Right forelimb (tissue), 1 donor: ENCODE measurements at regions not wholly inside any gene's neighbourhood (a gene's known extent, or its start where the extent isn't known, plus 50 kb on each side); places are given as distances from the start of the nearest gene placed in this dataset.
"Not testable (repeated sequence)": the region's sequence is repeated elsewhere in the genome, so short reads cannot be mapped to it uniquely, and the experiment has no call there.

ENCODE experiments used
- DNase-seq: peaks from one replicate; pipeline ENCODE4 v3.0.0-alpha.2; 2018

DNA sequence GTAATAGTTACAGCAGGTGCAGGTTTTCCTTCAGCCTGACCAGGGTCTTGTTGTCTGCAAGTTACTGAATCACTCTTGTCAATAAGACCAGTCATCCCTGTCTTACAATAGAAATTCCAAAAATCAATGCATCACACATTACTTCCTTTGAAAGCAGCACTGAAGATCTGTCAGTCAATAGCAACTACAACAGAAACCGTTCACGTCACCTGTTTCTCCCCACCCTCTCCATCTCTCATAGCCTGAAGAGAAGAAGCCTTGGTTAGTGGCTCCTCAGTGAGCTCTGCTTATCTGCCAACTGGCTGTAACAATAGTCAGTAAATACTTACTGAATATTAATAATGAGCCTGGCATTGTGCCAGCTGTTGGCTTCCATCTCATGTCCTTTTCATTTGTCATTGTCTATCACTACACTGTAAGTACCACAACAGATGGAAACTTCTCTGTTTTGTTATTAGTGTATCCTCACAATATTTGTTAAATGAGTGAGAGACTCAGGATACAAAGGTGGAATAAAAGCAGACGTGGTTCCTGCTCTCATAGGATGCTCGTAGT, 195.2 kb downstream of the S1PR1 start:
- DNase-seq, result no peak

DNA sequence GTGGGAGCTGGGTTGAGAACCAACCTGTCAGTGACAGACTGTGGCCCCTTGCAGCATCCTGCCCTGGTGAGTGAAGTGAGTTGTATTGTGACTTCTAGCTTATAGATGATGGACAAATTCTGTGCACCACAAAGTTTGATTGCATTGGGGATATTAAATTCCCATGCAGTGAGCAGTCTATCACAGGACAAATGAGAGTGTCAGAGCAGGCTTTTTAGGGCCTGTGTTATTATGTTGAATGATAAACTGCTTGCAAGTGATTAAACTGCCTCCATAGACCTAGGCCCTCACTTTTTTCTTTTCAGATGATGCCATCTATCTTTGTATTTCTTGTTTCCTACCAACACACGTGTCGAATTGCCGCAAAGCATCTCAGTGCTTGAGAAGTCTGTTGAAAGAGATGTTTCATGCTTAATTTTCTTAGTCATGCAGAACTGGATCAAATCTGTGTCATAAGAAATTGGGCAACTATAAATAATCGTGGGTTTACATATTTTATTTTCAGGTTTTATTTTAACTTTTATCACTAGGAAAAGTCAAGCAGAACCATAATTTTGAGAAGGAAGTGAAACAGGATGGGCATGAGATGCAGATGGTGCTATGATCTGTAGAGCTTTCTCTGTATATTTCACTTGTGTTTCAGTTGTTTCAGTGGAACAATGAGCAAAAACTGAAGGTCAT, 199.2 kb downstream of the S1PR1 start:
- DNase-seq, result no peak

DNA sequence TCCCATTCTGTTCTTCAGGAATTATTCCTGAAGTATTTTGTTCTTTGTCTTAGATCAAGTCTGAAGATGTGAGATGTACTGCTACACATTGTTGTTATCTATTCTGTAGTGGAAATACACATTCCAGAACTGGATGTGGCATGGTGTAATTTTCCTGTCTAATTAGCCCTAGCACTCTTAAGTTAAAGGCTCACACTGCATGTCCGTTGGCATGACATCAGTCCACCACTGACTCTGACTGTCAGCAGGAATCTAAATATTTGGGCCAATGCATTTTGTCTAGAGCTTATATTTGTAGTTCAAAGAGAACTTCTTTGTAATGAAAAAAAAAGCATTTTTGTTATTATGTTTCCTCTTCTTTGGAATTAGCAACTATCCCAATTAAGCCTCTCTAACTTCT, 201.0 kb downstream of the S1PR1 start:
- no peak for DNase-seq

DNA sequence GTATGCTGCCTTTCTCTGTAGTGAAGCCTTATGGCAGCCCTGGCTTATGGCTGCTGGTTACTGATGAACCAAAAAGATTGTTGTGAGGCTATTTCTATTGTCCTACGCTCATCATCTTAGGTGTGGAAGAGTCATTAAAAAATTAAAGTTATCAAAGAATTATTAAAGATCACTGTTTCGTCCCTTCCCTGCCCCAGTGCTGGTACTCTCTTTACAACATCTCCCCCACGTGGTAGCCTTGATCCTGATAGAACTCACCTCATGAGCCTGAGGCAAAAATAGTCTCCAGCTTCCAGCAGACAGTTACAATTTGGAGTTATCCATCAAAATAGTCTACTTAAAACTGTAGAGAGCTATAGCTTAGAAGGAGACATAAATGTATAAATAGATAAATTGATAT, 201.5 kb downstream of the S1PR1 start:
- no peak for DNase-seq

DNA sequence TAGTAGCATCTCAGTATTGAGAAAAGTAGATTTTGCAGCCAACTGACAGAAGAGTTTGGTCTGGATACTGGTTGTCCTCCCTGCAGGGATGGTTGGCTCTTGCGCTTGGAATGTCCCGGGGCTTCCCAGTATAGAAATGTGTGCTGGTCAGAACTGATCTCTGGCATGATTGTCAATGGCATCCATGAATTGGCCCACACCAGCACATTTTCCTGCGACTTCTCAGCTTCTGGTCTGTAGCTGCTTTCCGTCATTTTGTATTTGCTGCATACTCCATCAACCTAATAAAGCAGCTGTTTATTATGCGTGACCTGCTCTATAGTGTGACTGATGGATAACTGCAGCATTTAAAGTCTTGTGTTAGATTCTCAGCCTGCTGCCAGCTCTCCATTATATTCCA, 203.7 kb downstream of the S1PR1 start:
- no peak for DNase-seq

DNA sequence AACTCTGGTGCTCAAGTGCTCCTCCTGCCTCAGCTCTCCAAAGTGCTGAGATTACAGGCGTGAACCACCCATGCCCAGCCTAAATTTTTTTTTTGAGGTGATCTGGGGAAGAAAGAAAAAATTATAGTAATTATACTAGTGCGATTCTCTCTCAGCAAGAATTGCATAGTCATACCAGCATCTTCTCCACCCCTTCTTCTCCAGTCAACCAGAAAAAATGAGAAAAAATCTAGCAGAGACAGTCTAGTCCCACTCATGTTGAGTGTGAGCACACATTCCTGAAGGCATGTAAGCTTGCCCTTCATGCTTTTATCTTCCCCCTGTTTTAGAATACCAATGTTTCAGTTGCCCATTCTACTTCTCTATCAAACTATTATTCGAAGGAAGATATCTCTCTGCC, 207.6 kb downstream of the S1PR1 start:
- no peak for DNase-seq

DNA sequence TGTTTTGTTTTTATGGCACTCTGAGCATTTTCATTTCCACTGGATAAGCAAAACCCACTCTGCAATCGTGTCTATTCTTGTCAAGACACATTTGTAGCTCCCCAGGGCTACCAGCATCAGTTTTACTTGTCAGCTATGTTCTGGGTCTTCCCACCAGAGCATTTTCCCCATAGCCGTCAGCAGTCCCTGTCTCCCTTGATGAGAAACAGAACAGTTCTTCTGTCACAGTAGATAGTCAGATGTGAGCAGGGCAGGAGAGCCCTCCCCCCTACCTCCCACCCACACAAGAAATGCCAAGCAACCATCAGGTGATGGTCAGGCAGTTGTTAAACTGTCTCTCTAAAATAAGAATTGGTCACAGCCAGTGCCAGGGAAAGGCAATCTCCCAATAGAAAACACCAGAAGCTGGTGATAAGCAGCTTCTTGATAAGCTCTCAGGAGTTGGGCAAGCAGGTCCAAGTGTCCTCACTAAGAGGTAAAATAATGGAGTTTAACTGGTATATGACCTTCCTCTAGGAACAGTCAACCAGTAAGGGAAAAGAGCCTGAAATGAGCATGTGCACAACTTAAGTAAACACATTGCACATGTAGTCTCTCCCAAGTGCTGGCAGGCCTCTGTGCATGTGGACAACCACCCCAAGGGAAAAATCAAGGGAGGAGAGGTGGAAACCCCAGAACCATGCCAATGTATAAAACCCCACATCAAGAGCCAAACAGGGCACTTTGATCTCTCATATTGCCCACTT, 208.2 kb downstream of the S1PR1 start:
- DNase-seq, result no peak

DNA sequence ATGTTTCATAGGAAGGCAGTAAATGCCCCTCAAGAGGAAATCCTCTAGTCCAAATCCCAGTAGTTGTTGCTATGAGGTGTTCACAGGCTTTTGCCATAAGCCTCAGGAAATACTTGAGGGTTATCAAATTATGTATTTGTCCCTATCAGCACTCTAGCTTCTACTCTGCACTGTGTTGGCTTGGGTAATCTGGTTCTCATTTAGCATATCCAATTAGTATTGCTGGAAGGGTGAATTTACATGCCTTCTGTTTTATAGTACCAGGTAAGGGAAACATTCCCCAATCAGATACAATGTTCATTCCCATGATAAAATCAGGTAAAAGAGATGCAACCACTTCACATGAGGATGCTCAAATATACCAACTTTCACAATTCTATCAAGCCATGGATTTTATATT, 211.2 kb downstream of the S1PR1 start:
- DNase-seq, result no peak

DNA sequence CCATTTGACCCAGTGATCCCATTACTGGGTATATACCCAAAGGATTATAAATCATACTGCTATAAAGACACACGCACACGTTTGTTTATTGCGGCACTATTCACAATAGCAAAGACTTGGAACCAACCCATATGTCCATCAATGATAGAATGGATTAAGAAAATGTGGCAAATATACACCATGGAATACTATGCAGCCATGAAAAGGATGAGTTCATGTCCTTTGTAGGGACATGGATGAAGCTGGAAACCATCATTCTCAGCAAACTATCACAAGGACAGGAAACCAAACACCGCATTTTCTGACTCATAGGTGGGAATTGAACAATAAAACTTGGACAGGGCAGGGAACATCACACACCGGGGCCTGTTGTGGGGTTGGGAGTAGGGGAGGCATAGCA, 213.9 kb downstream of the S1PR1 start:
- DNase-seq, result not testable (repeated sequence)

DNA sequence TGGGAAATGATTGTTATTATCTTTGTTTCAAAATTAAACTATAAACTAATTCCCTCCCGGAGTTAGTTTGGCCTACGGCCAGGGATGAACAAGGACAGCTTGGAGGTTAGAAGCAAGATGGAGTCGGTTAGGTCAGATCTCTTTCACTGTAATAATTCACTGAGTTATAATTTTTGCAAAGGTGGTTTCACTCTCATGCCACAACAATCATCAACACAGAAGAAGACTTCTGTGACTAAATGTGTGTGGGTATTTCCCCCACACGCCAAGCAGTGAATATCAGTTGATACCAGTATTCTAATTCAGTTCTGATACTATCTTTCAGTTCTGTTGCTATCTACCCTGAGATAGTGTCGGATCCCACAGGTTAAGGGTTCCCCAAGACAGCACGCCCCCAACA, 215.1 kb downstream of the S1PR1 start:
- no peak for DNase-seq

DNA sequence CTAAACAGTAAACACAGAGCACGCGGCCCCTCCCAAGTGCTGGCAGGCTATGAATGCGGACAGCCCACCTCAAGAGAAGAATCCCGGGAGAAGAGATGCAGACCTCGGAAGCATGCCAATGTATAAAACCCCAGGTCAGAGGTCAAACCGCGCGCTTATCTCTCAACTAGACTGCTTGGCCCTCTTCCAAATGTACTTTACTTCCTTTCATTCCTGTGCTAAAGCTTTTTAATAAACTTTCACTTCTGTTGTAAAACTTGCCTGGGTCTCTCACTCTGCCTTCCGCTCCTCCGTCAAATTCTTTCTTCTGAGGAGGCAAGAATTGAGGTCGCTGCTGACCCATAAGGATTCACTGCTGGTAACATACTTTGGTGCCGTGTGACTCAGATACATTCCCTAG, 216.0 kb downstream of the S1PR1 start:
- DNase-seq, result no peak

DNA sequence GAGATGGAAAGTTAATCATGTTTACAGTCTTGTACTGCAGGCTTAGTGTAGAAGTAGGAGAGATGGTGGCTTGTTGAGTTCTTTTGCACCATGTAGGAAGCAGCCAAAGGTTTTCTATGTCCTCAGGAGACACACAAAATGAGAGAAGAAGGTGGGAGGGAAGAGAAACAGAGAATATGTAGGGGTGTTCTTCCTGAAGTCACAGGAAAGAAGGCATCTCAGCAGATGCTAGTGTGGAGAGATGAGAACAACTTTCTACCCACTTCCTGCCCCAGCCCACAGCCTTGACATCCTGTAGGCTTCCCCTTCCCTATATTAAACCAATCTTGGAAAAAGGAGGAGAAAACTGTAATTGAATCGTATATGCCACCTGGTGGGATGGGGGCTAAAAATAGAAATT, 217.0 kb downstream of the S1PR1 start:
- no peak for DNase-seq

DNA sequence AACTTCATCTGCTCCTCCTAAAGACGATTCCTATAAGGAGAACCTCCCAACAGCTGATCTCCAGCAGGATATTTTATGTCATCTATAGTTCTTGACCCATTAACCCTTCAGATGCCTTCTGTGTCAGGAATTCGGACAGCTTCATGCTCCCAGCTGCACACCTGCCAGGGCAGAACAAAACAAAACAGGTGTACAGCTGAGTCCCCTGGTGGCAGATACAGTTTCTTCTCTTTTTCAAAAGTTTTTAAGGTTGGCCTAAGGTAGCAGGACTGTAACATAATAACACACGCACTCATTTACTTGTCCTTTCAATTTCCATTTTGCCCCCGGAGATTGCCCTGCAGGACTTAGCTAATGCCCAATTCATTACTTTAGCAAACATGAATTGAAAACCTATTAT, 218.3 kb downstream of the S1PR1 start:
- DNase-seq, result no peak

DNA sequence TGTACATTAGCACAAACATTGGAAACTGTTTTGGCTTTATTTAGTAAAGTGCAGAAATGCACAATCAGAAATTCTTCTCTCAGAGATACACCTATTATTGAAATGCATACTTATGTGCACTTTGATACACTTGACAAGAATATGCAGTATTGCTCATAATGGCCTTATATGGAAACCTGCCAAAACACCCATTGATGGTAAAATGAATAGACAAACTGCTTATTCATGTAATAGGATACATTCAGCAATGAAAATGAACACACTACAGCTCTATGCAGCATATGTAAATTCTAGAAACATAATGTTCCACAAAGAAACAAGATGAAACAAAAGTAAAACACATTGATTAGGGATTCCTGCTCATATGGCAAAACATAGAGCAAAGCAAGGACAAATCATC, 223.9 kb downstream of the S1PR1 start:
- DNase-seq, result no peak

DNA sequence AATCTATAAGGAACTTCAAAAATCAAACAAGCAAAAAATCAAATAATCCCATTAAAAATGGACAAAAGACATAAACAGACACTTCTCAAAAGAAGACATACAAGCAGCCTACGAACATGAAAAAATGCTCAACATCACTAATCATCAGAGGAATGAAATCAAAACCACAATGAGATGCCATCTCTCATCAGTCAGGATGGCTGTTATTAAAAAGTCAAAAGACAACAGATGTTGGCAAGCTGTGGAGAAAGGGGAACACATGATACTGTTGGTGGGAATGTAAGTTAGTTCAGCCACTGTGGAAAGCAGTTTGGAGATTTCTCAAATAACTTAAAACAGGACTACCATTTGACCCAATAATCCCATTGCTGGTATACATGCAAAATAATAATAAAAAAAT, 226.4 kb downstream of the S1PR1 start:
- DNase-seq, result no peak

DNA sequence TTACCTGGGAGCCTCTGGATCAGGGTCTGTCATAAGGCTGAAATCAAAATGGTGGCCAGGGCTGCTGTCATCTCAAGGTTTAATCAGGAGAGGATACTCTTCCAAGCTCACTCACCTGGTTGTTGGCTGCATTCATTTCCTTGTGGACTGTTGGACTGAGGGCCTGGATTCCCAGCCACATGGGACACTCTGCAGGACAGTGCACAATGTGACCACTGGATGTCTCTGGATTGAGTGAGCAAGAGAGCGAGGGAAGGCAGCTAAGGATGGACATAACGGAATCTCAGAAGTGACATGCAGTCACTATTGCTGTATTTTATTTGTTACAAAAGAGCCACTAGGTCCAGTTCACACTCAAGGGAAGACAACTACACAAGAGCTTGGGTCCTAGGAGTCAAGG, 229.1 kb downstream of the S1PR1 start:
- no peak for DNase-seq

DNA sequence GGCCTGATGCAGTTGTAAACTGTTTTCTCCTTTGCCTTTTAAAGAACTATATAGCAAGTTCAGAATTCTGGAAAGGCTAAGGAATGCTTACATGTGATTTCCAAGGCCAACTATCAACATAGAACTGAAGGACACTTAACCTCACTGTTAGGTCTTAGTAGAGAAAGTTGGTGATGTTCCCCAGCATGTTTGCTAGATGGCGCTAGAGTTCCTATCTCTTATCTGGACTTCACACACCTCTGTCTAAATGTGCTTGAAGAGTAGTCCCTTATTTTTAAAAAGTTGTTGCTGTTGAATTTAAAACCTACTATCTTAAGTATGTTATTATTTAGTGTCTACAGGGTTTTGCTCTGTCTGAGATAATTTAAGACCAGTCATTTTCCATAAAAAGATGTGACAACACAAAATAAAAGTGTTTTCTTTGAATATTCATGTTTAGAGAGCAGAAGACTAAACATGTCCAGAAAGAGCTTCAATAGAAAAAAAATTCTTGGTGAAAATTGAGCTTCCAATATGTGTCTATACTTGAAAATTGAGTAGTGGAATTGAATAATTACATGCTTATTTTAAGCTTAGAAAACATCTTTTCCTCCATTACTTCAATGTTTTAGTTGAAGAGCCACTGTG, 237.3 kb downstream of the S1PR1 start:
- no peak for DNase-seq

DNA sequence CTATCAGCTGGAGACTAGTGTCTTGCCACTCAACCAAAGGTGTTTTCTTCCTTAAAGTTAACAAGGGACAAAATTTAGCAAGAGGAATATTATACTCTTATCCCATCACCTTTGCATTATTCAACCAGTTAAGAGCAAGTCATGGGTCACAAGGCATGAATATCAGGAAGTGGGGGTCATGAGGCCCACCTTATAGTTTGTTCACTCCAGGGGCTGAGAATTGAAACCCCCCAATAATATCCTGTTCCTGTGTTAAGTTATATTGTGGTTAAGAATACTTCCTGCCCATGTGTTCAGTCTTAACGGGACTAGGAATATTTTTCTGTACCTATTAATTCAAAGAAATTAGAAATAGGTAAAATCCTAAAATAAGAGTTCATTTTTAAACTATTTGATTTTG, 239.7 kb downstream of the S1PR1 start:
- DNase-seq, result no peak

DNA sequence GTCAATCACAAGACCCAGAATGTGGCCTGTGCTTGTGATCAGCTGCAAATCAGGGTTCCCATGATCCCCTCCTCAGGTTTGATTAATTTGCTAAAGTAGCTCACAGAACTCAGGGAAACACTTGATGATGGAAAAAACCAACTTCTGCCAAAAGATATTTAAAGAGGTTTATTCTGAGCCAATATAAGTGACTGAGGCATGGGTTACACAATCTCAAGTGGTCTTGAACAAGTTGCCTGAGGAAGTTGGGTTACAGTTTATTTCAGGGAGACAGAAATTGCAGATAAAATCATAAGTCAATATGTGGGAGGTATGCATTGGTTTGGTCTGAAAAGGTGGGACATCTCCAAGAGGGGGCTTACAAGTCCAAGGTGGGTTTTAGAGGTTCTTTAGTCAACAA, 243.1 kb downstream of the S1PR1 start:
- no peak for DNase-seq

DNA sequence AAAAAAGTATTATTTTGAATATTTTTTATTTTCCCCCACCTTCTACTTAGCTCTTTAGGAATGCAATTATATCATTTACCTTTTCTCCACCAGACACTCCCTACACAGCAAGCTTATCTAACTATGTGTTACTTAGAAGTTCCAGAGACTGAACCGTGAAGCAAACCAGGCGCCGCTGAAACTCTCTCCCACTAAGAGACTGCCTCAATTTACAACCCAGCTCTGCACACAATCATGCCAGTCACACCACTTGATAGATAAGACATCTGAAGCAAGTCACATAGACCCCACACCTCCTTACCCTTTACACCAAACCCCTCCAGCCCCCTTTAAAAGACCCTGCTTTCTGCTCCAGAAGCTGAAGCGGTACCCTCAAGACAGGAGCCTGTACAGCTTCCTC, 245.5 kb downstream of the S1PR1 start:
- no peak for DNase-seq

DNA sequence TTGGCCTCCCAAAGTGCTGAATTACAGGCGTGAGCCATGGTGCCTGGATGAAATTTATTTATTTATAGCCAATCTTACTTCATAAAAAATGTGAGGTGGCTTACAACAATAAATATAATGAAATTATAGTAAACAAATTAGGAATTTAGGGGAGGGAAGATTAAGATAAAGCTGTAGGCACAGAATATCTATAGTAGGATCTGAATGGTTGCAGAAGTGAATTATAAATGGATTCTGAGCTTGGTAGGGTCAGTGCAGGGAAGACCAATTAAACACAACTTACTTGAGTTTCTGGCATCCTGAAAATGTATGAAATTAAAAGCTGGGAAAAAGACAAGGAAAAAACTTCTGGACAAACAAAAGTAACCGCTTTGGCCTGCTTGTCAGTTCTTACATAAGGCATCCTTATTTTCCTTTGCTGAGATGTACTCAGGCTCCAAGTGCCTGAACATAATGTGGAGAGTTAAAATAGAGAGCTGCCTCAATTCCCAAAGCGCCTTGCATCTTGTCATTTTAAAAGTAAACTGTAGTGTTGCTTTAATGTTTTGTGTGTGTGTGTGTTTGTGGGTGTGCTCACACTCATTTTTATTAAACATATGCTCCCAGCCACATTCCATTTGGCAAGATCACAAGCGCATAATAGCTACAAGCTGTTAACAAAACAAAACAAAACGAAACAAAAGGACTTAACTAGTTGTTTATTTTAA, 247.3 kb downstream of the S1PR1 start:
- no peak for DNase-seq

DNA sequence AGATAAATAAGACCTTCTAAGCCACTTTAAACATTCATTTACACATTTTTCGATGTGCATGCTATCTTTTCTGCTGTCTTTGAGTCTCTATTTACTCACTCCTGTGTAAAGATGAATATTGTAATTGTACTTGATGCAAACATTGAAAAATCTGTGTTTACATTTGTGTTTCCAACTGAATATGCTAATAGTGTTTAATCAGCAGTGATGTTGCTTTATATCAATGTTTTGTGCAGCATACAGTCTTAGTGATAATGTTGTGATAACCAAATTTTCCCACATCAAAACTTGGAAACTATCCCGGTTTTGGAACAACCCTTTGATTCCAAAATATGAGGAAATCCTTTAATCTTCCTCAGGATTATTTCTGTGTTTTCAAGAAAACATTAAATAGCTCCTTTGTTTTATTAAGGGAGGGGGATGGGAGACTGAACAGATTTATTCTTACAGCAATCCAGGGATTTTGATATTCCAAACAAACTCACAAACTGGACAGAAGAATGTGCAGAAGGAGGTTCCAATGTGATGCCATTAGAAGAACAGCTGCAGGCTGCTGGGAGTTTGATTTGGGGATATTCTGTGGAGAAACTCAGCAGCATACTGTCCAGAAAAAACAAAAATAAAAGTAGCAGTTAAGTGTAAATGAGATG, 248.0 kb downstream of the S1PR1 start:
- no peak for DNase-seq

DNA sequence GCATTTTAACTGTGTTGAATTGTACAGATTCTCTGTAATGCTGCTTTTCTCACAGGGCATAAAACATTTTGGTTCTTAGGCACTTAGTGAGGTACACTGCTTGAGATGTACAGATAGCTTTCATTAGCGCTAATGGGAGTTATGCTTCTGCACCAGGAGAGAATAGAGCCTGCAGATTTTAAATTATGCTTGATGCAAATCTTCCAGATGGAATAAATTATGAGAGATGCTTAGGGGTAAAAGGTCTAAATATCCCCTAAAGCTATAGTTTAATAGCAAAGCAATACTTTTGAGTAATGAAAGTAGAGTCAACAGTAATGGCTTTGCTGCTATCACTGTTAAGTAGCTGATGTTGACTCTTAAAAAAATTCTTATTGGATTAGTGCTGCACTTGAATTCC, 248.9 kb downstream of the S1PR1 start:
- no peak for DNase-seq
